ENCODE measurements at regions not wholly inside any gene's neighbourhood (a gene's known extent, or its start where the extent isn't known, plus 50 kb on each side); places are given as distances from the start of the nearest gene placed in this dataset.

DNA sequence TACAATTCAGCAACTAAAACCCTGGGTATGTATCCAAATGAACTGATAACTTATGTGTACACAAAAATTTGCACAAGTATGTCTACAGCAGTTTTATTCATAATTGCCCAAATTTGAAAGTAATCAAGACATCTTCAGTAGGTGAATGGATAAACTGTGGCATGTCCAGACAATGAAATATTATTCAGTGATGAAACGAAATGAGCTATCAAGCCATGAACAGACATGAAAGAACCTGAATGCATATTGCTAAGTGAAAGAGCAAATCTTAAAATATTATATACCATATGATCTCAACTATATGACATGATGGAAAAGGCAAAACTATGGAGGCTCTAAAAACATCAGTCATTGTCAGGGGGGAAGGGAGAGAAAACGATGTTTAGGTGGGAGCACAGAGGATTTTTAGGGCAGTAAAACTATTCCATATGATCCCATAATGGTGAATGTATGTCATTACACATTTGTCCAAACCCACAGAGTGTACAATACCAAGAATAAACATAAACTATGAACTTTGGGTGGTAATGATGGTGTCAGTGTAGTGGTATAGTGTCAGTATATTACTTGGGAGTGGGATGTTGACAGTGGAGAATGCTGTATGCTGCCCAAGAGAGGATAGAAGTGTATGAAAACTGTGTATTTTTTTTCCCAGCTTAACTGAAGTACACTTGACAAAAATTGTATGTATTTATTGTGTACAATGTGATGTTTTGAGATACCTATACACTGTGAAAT, 92.8 kb upstream of the PPP2R5A start:
- Histone ChIP-seq H3K27me3 (no peaks in the 10 kb centered on the region), H3K27ac (no peak overlapping the region), H3K4me1 (no peaks in the 10 kb centered on the region), H3K36me3 (no peaks in the 10 kb centered on the region), H3K4me3 (no peak overlapping the region), H3K9me3 (no peaks in the 10 kb centered on the region)
- intact Hi-C loops (cut with DNase I), result no loop called here
- DNase-seq (no peak), ATAC-seq (no peak)
- TF ChIP-seq, protein P1, sequence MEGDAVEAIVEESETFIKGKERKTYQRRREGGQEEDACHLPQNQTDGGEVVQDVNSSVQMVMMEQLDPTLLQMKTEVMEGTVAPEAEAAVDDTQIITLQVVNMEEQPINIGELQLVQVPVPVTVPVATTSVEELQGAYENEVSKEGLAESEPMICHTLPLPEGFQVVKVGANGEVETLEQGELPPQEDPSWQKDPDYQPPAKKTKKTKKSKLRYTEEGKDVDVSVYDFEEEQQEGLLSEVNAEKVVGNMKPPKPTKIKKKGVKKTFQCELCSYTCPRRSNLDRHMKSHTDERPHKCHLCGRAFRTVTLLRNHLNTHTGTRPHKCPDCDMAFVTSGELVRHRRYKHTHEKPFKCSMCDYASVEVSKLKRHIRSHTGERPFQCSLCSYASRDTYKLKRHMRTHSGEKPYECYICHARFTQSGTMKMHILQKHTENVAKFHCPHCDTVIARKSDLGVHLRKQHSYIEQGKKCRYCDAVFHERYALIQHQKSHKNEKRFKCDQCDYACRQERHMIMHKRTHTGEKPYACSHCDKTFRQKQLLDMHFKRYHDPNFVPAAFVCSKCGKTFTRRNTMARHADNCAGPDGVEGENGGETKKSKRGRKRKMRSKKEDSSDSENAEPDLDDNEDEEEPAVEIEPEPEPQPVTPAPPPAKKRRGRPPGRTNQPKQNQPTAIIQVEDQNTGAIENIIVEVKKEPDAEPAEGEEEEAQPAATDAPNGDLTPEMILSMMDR (IDR thresholded peaks at IDR 0.05), result no peak
- TF ChIP-seq POLR2A (IDR thresholded peaks at IDR 0.05), result no peak
- WGBS (ENCODE audit: insufficient coverage, low coverage, low lambda C conversion rate, missing lambda C conversion rate), result 71% methylated on average over 2 of the region's 2 CpGs

DNA sequence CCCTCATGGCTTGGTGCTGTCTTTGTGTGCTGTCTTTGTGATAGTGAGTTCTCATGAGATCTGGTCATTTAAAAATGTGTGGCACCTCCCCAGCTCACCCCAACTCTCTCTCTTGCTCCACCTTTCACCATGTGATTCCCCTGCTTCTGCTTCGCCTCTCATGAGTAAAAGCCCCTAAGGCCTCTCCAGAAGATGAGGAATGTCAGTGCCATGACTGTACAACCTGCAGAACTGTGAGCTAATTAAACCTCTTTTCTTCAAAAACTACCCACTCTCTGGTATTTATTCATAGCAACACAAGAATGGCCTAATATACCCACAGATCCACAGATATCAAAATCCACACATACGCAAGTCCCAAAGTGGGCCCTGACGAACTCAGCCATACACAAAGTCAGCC, 88.9 kb upstream of the PPP2R5A start:
- Histone ChIP-seq H3K27me3 (no peaks in the 10 kb centered on the region), H3K4me1 (no peaks in the 10 kb centered on the region), H3K36me3 (no peaks in the 10 kb centered on the region), H3K27ac (no peak overlapping the region), H3K9me3 (no peaks in the 10 kb centered on the region), H3K4me3 (no peak overlapping the region)
- TF ChIP-seq, protein P1 (IDR thresholded peaks at IDR 0.05), result no peak
- no peak for TF ChIP-seq POLR2A (IDR thresholded peaks at IDR 0.05)
- DNase-seq (no peak), ATAC-seq (no peak)
- intact Hi-C loops (cut with DNase I), result no loop called here
- 94% methylated on average over 3 of the region's 3 CpGs for WGBS (ENCODE audit: insufficient coverage, low coverage, low lambda C conversion rate, missing lambda C conversion rate)

DNA sequence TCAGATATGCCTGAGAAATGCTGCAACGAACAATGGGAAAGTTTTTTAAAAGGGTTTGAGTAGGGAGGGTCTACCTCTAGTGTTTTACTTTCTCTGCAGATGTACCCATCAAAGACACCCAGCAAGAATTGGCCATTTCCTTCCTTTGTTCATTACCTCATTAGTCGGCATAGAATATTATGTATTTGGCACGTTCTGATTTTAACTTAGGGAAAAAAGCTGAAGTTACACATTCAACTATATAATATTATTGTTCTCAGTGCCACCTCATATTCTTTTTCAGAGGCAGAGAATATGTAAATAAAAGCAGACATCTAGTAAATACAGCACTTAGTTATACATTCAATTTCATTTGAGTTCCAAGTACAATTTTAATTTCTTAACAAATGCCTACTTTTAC, 83.7 kb upstream of the PPP2R5A start:
- no peak for DNase-seq
- Histone ChIP-seq H3K27me3 (no peaks in the 10 kb centered on the region), H3K36me3 (no peaks in the 10 kb centered on the region), H3K27ac (no peak overlapping the region), H3K9me3 (no peaks in the 10 kb centered on the region), H3K4me1 (no peaks in the 10 kb centered on the region), H3K4me3 (no peak overlapping the region)
- TF ChIP-seq, protein P1 (IDR thresholded peaks at IDR 0.05), result no peak
- TF ChIP-seq POLR2A (IDR thresholded peaks at IDR 0.05), result no peak
- intact Hi-C loops (cut with DNase I), result no loop called here
- WGBS (ENCODE audit: insufficient coverage, low coverage, low lambda C conversion rate, missing lambda C conversion rate), result 71% methylated on average over 3 of the region's 3 CpGs
- ATAC-seq, result no peak

DNA sequence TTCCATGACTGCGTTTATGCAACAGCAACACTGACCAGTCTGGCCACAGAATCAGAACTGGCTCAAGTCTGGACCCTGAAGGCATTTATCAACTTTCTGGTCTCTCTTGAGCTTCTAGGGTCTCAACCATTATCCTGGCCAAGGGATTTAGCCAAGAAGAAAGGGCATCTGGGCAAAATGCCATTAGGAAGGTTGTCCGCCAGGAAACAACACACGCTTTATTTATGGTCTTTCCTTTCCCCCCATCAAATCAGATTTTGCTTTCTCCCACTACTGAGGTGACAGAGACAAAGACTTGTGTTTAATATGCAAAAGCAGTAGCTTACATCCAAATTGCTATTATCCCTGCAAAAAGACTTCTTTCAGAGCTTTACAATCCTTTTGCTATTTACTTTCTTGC, 81.6 kb upstream of the PPP2R5A start:
- no peak overlapping the region for H3K27ac ChIP-seq
- H3K36me3 ChIP-seq, result no peaks in the 10 kb centered on the region
- intact Hi-C loops (cut with DNase I), result no loop called here
- H3K4me3 ChIP-seq, result no peak overlapping the region
- ATAC-seq (no peak), DNase-seq (no peak)
- H3K4me1 ChIP-seq, result no peaks in the 10 kb centered on the region
- WGBS (ENCODE audit: insufficient coverage, low coverage, low lambda C conversion rate, missing lambda C conversion rate), result 90% methylated on average over 3 of the region's 3 CpGs
- no peaks in the 10 kb centered on the region for H3K27me3 ChIP-seq
- no peak for TF ChIP-seq POLR2A (IDR thresholded peaks at IDR 0.05)
- TF ChIP-seq, protein P1 (IDR thresholded peaks at IDR 0.05), result no peak
- no peaks in the 10 kb centered on the region for H3K9me3 ChIP-seq
